ENCODE measurements at regions not wholly inside any gene's neighbourhood (a gene's known extent, or its start where the extent isn't known, plus 50 kb on each side); places are given as distances from the start of the nearest gene placed in this dataset.

GRCh38 chr3:194042927-194043326 is 93.0 kb upstream of the HES1 start:
- no peak overlapping the region for H3K27ac ChIP-seq

GRCh38 chr3:194043516-194043915 is 92.4 kb upstream of the HES1 start:
- no peaks in the 10 kb centered on the region for H3K9me3 ChIP-seq
- H3K4me1 ChIP-seq (replicated peaks): no peaks in the 10 kb centered on the region
- 88% methylated on average over 3 of the region's 3 CpGs for WGBS
- H3K27ac ChIP-seq: no peak overlapping the region
- TF ChIP-seq POLR2A (IDR thresholded peaks at IDR 0.05) (no peak), POLR2AphosphoS5 (IDR thresholded peaks at IDR 0.05) (no peak), CTCF (IDR thresholded peaks at IDR 0.05) (no peak)
- H3K27me3 ChIP-seq (replicated peaks; ENCODE audit: insufficient read depth): no peaks in the 10 kb centered on the region
- H3K4me3 ChIP-seq: no peak overlapping the region
- intact Hi-C loops (cut with DNase I): no loop called here
- no peaks in the 10 kb centered on the region for H3K36me3 ChIP-seq
- no peak for DNase-seq (ENCODE audit: low spot score)

More at GRCh38 chr3:194042927-194043326, 93.0 kb upstream of the HES1 start:
- TF ChIP-seq POLR2A (IDR thresholded peaks at IDR 0.05) (no peak), POLR2AphosphoS5 (IDR thresholded peaks at IDR 0.05) (no peak), CTCF (IDR thresholded peaks at IDR 0.05) (no peak)
- intact Hi-C loops (cut with DNase I): no loop called here
- Histone ChIP-seq H3K27me3 (replicated peaks; ENCODE audit: insufficient read depth) (no peaks in the 10 kb centered on the region), H3K9me3 (no peaks in the 10 kb centered on the region), H3K4me3 (no peak overlapping the region), H3K4me1 (replicated peaks) (no peaks in the 10 kb centered on the region), H3K36me3 (no peaks in the 10 kb centered on the region)
- no peak for DNase-seq (ENCODE audit: low spot score)
- 79% methylated on average over 5 of the region's 5 CpGs for WGBS

GRCh38 chr3:194045289-194045688 is 90.7 kb upstream of the HES1 start:
- H3K27me3 ChIP-seq (replicated peaks; ENCODE audit: insufficient read depth): no peaks in the 10 kb centered on the region
- no peak for TF ChIP-seq POLR2AphosphoS5 (IDR thresholded peaks at IDR 0.05)
- TF ChIP-seq CTCF (IDR thresholded peaks at IDR 0.05): no peak
- no peak overlapping the region for H3K27ac ChIP-seq
- no peaks in the 10 kb centered on the region for H3K36me3 ChIP-seq
- H3K4me3 ChIP-seq: no peak overlapping the region
- H3K9me3 ChIP-seq: no peaks in the 10 kb centered on the region
- no peaks in the 10 kb centered on the region for H3K4me1 ChIP-seq (replicated peaks)
- intact Hi-C loops (cut with DNase I): no loop called here
- no peak for DNase-seq (ENCODE audit: low spot score)
- WGBS: 95% methylated on average over 1 of the region's 1 CpG

GRCh38 chr3:194045919-194046318 is 90.0 kb upstream of the HES1 start:
- 81% methylated on average over 2 of the region's 2 CpGs for WGBS
- Histone ChIP-seq H3K4me1 (replicated peaks) (no peaks in the 10 kb centered on the region), H3K9me3 (no peaks in the 10 kb centered on the region), H3K4me3 (no peak overlapping the region), H3K36me3 (no peaks in the 10 kb centered on the region), H3K27ac (no peak overlapping the region), H3K27me3 (replicated peaks; ENCODE audit: insufficient read depth) (no peaks in the 10 kb centered on the region)
- no peak for TF ChIP-seq POLR2AphosphoS5 (IDR thresholded peaks at IDR 0.05)
- no peak for TF ChIP-seq CTCF (IDR thresholded peaks at IDR 0.05)
- no peak for TF ChIP-seq POLR2A (IDR thresholded peaks at IDR 0.05)
- DNase-seq (ENCODE audit: low spot score): no peak
- intact Hi-C loops (cut with DNase I): no loop called here

- Histone ChIP-seq H3K27ac (no peak overlapping the region), H3K9me3 (no peaks in the 10 kb centered on the region), H3K36me3 (no peaks in the 10 kb centered on the region), H3K4me1 (replicated peaks) (no peaks in the 10 kb centered on the region), H3K4me3 (no peak overlapping the region), H3K27me3 (replicated peaks; ENCODE audit: insufficient read depth) (no peaks in the 10 kb centered on the region)
- no peak for TF ChIP-seq CTCF (IDR thresholded peaks at IDR 0.05)
- TF ChIP-seq POLR2A (IDR thresholded peaks at IDR 0.05): no peak
- no peak for TF ChIP-seq POLR2AphosphoS5 (IDR thresholded peaks at IDR 0.05)
- 95% methylated on average over 1 of the region's 1 CpG for WGBS
- intact Hi-C loops (cut with DNase I): no loop called here
- no peak for DNase-seq (ENCODE audit: low spot score)
These were observed 89.4 kb upstream of the HES1 start for GRCh38 chr3:194046531-194046930.

Data from prostate gland (tissue), 2 donors.